HG02884 (cell line): ENCODE measurements at regions not wholly inside any gene's neighbourhood (a gene's known extent, or its start where the extent isn't known, plus 50 kb on each side); places are given as distances from the start of the nearest gene placed in this dataset.

Source experiments
- ATAC-seq: cut with Tn5 transposase; IDR thresholded peaks from one replicate; pipeline ENCODE4 v1.9.1; 2021; ENCODE audit warnings: mild to moderate bottlenecking, moderate library complexity; ENCODE audit not compliant: unreplicated experiment

- ATAC-seq = no peak
Measured at GRCh38 chr4:171759274-171759673, 53.9 kb upstream of the GALNTL6 start.

GRCh38 chr4:171751538-171751937 lies 61.7 kb upstream of the GALNTL6 start:
- ATAC-seq = no peak

- no peak for ATAC-seq
Measured at GRCh38 chr4:171746418-171746817, 66.8 kb upstream of the GALNTL6 start.

GRCh38 chr4:171742436-171742835 lies 70.8 kb upstream of the GALNTL6 start:
- ATAC-seq = no peak

DNA sequence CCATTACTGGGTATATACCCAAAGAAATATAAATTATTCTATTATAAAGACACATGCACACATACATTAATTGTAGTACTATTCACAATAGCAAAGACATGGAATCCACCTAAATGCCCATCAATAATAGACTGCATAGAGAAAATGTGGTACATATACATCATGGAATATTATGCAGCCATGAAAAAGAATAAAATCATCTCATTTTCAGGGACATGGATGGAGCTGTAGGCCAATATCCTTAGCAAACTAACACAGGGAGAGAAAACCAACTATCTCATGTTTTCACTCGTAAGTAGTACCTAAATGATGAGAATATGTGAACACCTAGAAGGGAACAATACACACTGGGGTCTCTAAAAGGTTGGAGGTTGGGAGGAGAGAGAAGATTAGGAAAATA lies 86.0 kb upstream of the GALNTL6 start:
- no peak for ATAC-seq

DNA sequence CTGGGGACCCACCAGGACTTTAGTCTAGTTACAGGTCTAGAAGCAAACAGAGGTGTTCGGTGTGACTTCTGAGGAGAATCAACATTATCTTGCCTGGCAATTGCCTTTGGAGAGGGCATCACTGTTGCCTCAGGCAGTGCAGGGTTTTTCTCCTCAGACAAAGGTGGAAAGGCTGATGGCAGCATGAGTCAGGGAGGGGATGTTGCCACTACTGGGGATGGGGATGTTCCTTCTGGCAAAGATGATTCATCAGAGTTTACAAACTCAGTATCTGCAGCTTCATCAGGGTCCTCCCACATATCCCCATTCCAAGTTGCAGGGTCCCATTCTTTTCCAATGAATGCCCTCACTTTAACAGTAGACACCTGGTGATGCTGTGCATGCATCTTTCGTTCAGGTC lies 91.3 kb upstream of the GALNTL6 start:
- ATAC-seq = no peak

- no peak for ATAC-seq
Measured at GRCh38 chr4:171719691-171720090, 93.5 kb upstream of the GALNTL6 start.

DNA sequence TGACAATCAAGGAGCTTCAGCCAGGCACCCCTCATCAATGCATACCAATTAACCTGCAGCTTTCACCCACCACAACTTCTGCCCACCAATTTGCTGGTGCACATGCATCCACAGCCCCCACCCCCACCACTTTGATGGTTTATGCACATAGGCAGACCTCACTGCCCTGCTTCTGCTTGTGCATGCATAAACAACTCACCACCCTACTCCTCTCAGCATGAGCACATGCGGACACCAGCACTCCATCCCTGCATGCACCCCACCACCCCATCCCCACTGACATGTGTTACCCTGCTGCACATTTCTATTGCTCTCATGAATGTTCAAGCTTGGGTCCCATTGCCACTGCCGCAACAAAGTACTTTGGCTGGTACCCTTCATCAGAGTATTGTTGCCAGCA lies 94.5 kb upstream of the GALNTL6 start:
- ATAC-seq = no peak

GRCh38 chr4:171718069-171718468 lies 95.1 kb upstream of the GALNTL6 start:
- ATAC-seq = no peak

DNA sequence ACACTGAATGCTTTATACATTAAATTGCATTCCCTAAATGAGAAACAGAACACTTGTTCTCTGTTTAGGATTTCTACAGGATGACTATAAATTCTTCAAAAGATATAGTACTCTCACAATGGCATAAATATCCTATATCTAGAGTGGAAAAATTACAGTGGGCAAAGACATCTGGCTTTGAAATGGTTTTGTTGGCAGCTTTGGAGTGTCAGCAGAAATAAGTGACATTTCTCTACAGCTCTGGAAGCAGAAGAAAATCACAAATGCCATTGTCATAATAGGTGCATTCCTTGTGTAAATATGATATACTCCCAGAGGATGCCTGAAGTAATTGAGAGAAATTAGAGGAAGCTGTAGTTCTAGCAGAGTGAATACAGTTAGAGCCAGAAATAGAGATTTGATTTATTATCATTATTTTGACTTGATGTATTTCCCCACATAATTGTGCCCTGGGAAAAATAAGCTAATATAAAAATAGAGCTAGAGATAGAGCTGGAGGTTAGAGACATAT lies 95.9 kb upstream of the GALNTL6 start:
- ATAC-seq = no peak

GRCh38 chr4:171715973-171716372 lies 97.2 kb upstream of the GALNTL6 start:
- no peak for ATAC-seq

DNA sequence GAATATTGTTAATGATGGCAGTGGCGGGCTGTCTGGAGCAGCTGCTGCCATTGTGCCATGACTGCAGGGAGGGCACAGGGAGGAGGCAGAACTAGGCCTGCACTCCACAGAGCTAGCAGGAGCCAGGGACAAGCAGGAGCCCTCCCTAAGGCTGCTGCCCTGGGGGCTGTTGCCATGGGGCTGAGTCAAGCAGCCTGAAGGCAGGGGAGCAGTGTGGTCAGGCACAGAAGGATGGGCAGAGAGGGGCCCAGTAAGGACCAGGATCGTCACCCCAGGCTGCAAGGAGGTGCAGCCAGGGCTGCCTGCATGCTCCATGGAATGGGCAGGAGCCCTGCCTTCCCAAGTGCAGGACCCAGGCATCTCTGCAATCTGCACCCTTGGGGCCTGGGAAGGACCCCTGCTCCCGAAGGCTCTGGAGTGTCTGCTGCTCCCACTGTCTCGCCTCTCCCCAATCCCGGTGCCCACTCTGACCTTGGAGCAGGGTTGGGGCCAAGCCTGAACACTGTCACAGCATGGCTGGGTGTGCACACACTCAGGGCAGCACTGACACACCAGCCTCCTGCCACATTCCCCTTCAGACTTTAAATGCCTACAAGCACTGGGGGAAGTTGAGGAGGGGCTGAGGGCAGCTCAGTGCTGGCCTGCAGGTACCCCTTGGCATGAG lies 98.3 kb upstream of the GALNTL6 start:
- ATAC-seq = no peak

DNA sequence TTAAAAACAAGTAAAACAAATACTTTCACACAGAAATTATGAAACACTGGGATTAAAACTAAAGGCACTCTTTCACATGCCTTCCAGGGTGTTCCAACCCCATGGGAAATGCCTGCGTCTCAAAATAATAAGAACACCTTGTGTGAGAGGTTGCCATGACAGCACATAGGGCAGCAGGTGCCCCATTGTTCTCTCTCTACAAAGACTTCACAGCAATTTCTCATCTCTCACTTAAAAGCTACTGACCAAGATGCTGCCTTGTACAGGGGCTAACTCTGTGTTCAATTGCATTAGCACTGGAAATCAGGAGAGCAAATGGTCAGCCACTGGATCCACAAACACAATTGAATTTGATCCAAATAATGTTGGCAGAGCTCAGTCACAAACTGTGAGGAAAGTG lies 102.5 kb upstream of the GALNTL6 start:
- ATAC-seq = no peak

- ATAC-seq = peak; percentile 98
Measured at GRCh38 chr4:171676555-171677215, 136.5 kb upstream of the GALNTL6 start.

DNA sequence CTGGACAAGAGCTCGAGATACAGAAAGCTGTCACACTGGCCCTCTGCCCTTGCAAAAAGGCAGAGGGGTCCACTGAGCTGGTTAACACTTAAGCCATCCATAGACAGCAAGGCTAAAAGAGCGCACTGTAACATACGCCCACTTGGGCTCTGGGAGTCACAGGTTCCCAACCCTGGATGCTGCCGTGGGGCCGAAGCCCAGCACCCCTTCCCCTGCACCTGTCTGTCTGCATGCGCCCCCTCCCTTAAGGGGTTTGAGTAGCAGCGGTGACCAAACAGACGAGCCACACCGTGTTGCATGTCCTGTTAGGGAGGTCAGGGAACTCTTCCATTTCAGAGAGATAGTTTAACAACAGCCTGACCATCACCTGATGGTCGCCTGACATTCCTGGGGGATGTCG lies 138.4 kb upstream of the GALNTL6 start:
- ATAC-seq = no peak

GRCh38 chr4:171668403-171668802 lies 144.8 kb upstream of the GALNTL6 start:
- no peak for ATAC-seq

DNA sequence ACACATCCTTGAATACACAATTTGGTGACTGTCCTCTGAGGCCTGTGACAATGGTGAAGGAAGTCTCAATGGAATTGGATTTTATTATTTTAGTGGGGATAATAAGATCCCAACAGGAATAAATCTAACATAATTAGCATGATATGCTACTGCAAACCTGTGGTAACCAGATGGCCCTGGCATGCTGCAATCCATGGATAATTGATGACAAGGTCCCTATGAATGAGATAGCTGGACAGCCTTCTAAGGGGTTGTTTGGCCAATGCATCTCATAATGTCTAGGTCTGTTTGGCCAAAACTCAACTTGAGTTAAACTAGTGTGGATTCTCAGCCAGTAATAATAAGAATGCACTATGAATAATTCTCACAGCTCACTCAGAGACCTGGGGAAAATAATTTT lies 145.3 kb upstream of the GALNTL6 start:
- no peak for ATAC-seq

DNA sequence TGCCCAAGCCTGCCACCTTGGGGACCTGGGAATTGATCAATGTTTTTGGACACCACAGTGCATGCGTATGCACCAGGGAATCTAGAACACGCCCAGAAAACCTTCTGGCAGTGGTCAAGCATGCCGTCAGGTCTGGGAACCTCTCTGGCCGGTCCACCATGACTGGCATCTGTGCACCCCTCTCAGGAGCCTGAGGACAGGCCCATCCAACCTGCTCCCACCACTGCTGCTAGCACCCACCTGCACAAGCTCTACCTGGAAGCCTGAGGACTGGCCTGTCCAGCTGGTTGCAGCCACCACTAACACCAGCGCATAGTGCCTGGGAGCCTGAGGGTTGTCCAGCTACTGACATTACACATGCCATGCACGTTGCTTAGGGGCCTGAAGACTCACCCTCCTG lies 162.1 kb upstream of the GALNTL6 start:
- ATAC-seq = no peak

- ATAC-seq = peak; percentile 63
Measured at GRCh38 chr4:171650543-171650942, 162.7 kb upstream of the GALNTL6 start.

GRCh38 chr4:171648926-171649325 lies 164.3 kb upstream of the GALNTL6 start:
- ATAC-seq = no peak

DNA sequence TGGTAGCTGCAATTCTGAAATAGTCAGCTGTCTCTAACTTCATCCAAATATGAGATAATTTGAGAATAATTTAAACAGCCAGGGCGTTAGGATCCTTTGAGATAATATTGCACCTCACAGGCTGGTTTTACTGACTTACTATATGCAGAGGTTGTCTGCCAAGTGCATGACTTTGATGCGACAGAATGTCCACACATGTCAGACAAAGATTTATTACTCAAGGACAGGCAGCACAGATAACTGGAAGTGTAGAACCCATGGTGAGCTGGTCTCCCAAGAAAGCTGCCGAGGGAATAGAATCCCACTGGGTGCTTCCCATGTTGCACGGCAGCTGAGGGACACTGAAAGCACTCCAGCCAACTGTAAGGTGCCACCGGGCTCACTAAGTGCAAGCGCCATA lies 166.2 kb upstream of the GALNTL6 start:
- ATAC-seq = no peak

DNA sequence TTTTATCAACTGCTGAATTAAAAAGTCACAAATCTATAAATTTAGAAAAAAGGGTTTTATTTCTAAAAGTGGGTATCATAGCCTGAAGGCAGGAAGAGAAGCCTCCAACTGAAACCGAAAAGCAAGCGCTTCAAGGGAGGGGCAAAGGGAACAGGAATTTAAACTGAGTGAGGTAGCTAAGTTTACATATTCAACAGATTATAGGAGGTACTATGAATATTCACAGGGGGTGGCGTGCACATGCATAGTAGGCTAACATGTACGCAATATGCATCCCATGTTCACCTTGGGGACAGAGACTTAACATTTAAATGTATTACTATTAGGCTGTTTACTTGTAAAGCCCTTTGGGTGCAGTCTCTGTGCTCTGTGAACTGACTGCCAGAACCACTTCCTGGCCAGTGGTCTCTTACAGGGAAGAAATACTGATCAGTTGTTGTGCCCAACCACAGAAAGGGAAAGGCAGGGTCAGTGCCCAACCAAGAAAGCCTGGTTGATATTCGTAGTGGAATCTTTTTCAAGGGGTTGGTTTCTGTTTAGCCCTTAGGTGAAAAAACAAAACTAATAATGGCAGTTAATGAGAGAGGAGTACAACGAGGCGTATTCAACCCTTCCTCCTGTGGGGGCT lies 168.7 kb upstream of the GALNTL6 start:
- peak; percentile 61 for ATAC-seq
